GM12878 (cell line): ENCODE measurements at regions not wholly inside any gene's neighbourhood (a gene's known extent, or its start where the extent isn't known, plus 50 kb on each side); places are given as distances from the start of the nearest gene placed in this dataset.

ENCODE experiments used
- ATAC-seq: fragments of 200-7000 bp; cut with Tn5 transposase; 3 replicates; pipeline ENCODE4 v1.9.1; 2020; ENCODE audit warnings: mild to moderate bottlenecking, moderate library complexity
- BruUV-seq: library from RNA; stranded (reverse); fragments of 400-500 nt; replicated peaks from 2 replicates; lab custom pipeline; 2021; lab: Mats Ljungman, UMichigan
- CTCF ChIA-PET: fragments of 300-600 bp; sonication (Branson Sonifier 250); formaldehyde crosslinking; extraction: SDS; loops from one replicate; lab custom pipeline; 2021; ENCODE audit warnings: inconsistent platforms; lab: Yijun Ruan, JAX
- POLR2A ChIA-PET: fragments of 350-600 bp; formaldehyde crosslinking; extraction: SDS; loops from one replicate; lab custom pipeline; 2021; ENCODE audit warnings: inconsistent platforms; lab: Charles Lee
- RAD21 ChIA-PET: fragments of 300-600 bp; sonication (Branson Sonifier 250); formaldehyde crosslinking; loops from one replicate; lab custom pipeline; 2023; ENCODE audit warnings: antibody characterized with exemption; ENCODE audit not compliant: unreplicated experiment; lab: Charles Lee
- SMC1A ChIA-PET: fragments of 300-600 bp; sonication (Branson Sonifier 250); formaldehyde crosslinking; loops from one replicate; lab custom pipeline; 2023; ENCODE audit not compliant: unreplicated experiment, uncharacterized antibody; lab: Charles Lee
- DNase-seq: peaks from one replicate; pipeline ENCODE4 v3.0.0-alpha.2; 2011; ENCODE audit warnings: low read depth, low spot score
- FAIRE-seq: peaks from 3 replicates; lab custom pipeline; 2011; peaks lifted over from hg19 to GRCh38; lab: Jason Lieb, UNC
- H2AFZ ChIP-seq: 2 replicates; pipeline ENCODE4 v1.6.0; 2011; ENCODE audit warnings: low read depth, low read length, control low read depth; ENCODE audit not compliant: control insufficient read depth
- H3K27ac ChIP-seq: 2 replicates; pipeline ENCODE4 v1.5.1; 2011; ENCODE audit warnings: control low read depth; ENCODE audit not compliant: control insufficient read depth, insufficient read depth
- H3K27me3 ChIP-seq, 2 experiments: replicated peaks in 1 of 2; 2 replicates each; pipeline versions ENCODE4 v1.6.0 to v1.6.1; 2011; ENCODE audit warnings: low read length in 1 of 2; ENCODE audit not compliant: control insufficient read depth in 2 of 2, insufficient read depth in 2 of 2
- H3K36me3 ChIP-seq, 2 experiments: 2 replicates each; pipeline ENCODE4 v1.5.1; 2011; ENCODE audit warnings: low read length in 1 of 2; ENCODE audit not compliant: control insufficient read depth in 2 of 2, insufficient read depth in 2 of 2
- H3K4me1 ChIP-seq: 2 replicates; pipeline ENCODE4 v1.6.1; 2011; ENCODE audit warnings: mild to moderate bottlenecking, low read length, moderate library complexity, mixed read lengths; ENCODE audit not compliant: control insufficient read depth, insufficient read depth
- H3K4me2 ChIP-seq: 2 replicates; pipeline ENCODE4 v1.6.0; 2011; ENCODE audit warnings: control low read depth; ENCODE audit not compliant: control insufficient read depth, insufficient read depth
- H3K4me3 ChIP-seq: fragments of 200-600 bp; sonication (generic); 2 replicates; pipeline ENCODE4 v1.5.1; 2016
- H3K79me2 ChIP-seq: 2 replicates; pipeline ENCODE4 v1.6.0; 2011; ENCODE audit warnings: low read length; ENCODE audit not compliant: control insufficient read depth, insufficient read depth
- H3K9ac ChIP-seq: 2 replicates; pipeline ENCODE4 v1.8.0; 2011; ENCODE audit warnings: low read length, control low read depth, mixed read lengths; ENCODE audit not compliant: control insufficient read depth, insufficient read depth
- H3K9me3 ChIP-seq: replicated peaks from 3 replicates; pipeline ENCODE4 v1.5.1; 2011; ENCODE audit warnings: mild to moderate bottlenecking, low read length; ENCODE audit not compliant: control insufficient read depth, insufficient read depth
- H4K20me1 ChIP-seq: 2 replicates; pipeline ENCODE4 v1.6.0; 2011; ENCODE audit not compliant: control insufficient read depth, insufficient read depth
- BHLHE40 ChIP-seq, 2 experiments: fragments of 450-650 bp in 1 of 2; IDR thresholded peaks; 2 replicates each; pipeline ENCODE4 v1.6.1; 2011 to 2017; ENCODE audit warnings: low read depth in 2 of 2, borderline replicate concordance in 1 of 2, improper control_type of control experiment in 1 of 2, low read length in 1 of 2, mild to moderate bottlenecking in 1 of 2
- CHD1 ChIP-seq: IDR thresholded peaks from 2 replicates; pipeline ENCODE4 v1.6.1; 2012; ENCODE audit warnings: low read depth, low read length, improper control_type of control experiment
- RFX5 ChIP-seq: IDR thresholded peaks from 2 replicates; pipeline ENCODE4 v1.6.1; 2011; ENCODE audit warnings: low read depth, low read length, improper control_type of control experiment
- SMAD1 ChIP-seq: fragments of 450-650 bp; IDR thresholded peaks from 2 replicates; pipeline ENCODE4 v1.6.1; 2018; ENCODE audit warnings: mild to moderate bottlenecking, low read depth; ENCODE audit not compliant: partially characterized antibody
- SRF ChIP-seq, 2 experiments: IDR thresholded peaks; 2 replicates each; pipeline ENCODE4 v1.6.1; 2011; ENCODE audit warnings: low read depth in 2 of 2, low read length in 2 of 2, mild to moderate bottlenecking in 1 of 2, moderate library complexity in 1 of 2
- TCF3 ChIP-seq: IDR thresholded peaks from 2 replicates; pipeline ENCODE4 v1.6.1; 2012; ENCODE audit warnings: low read depth, mild to moderate bottlenecking, low read length, borderline replicate concordance; ENCODE audit not compliant: insufficient read depth
- WGBS: methylation state at CpG from one replicate; pipeline ENCODE4 v1.1.6; 2016; ENCODE audit warnings: low lambda C conversion rate; ENCODE audit not compliant: insufficient replicate concordance, insufficient coverage; ENCODE audit errors: missing lambda C conversion rate; 5-methylcytosine and 5-hydroxymethylcytosine counted together
- in situ Hi-C: fragments of 300-500 bp; cut with MboI; formaldehyde crosslinking; loops from 9 replicates; pipeline ENCODE4 v1.14.3; 2018; ENCODE audit warnings: mixed read lengths
- intact Hi-C: fragments of 100-400 bp; cut with micrococcal nuclease; formaldehyde crosslinking; loops from one replicate; pipeline ENCODE4 v1.14.2; 2022; ENCODE audit not compliant: unreplicated experiment
- TF ChIP-seq, protein P1 (sequence below): fragments of 450-650 bp; conservative IDR thresholded peaks from 2 replicates; pipeline ENCODE4 v1.6.1; 2017; ENCODE audit warnings: mild to moderate bottlenecking, moderate library complexity
- TF ChIP-seq, protein P2 (sequence below): fragments of 450-650 bp; IDR thresholded peaks from 2 replicates; pipeline ENCODE4 v1.6.1; 2017; ENCODE audit warnings: borderline replicate concordance
- TF ChIP-seq, protein P3 (sequence below): IDR thresholded peaks from 2 replicates; pipeline ENCODE4 v1.6.1; 2011; ENCODE audit warnings: borderline replicate concordance, low read depth, mild to moderate bottlenecking, moderate library complexity, low read length; ENCODE audit not compliant: insufficient read depth, poor library complexity, severe bottlenecking
- TF ChIP-seq, protein P4 (sequence below): fragments of 450-650 bp; formaldehyde crosslinking; IDR thresholded peaks from 2 replicates; pipeline ENCODE4 v1.5.0; 2022; ENCODE audit warnings: mild to moderate bottlenecking, missing genetic modification characterization
- TF ChIP-seq, protein P5 (sequence below): fragments of 450-650 bp; IDR thresholded peaks from 2 replicates; pipeline ENCODE4 v1.6.1; 2016; ENCODE audit warnings: mild to moderate bottlenecking

DNA sequence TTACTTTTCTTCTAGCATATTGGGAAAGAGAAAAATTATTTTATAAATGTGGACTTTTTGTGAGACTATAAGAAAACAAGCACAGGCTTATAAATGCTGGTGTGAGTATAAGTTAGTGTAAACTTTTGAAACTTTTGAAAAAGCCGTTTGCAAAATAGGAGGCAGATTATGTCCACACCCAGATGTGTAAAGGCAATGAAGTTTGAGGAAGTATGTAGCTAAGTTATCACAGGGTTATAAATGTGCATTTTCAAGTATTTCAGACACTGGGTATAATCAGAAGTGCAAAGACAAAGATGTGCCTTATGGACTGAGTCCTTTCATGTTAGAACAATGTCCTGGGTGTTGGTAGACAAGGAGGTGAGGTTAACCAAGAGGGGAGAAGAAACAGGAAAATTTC is 85.5 kb downstream of the ANXA1 start:
- no peak for DNase-seq
- H3K4me2 ChIP-seq = no peak overlapping the region
- H3K27ac ChIP-seq = no peak overlapping the region
- H3K36me3 ChIP-seq = no peaks in the 10 kb centered on the region
- intact Hi-C loops = no loop called here
- RAD21 ChIA-PET = no interaction called here
- TF ChIP-seq, protein P1, sequence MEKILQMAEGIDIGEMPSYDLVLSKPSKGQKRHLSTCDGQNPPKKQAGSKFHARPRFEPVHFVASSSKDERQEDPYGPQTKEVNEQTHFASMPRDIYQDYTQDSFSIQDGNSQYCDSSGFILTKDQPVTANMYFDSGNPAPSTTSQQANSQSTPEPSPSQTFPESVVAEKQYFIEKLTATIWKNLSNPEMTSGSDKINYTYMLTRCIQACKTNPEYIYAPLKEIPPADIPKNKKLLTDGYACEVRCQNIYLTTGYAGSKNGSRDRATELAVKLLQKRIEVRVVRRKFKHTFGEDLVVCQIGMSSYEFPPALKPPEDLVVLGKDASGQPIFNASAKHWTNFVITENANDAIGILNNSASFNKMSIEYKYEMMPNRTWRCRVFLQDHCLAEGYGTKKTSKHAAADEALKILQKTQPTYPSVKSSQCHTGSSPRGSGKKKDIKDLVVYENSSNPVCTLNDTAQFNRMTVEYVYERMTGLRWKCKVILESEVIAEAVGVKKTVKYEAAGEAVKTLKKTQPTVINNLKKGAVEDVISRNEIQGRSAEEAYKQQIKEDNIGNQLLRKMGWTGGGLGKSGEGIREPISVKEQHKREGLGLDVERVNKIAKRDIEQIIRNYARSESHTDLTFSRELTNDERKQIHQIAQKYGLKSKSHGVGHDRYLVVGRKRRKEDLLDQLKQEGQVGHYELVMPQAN = no peak
- TF ChIP-seq, protein P2, sequence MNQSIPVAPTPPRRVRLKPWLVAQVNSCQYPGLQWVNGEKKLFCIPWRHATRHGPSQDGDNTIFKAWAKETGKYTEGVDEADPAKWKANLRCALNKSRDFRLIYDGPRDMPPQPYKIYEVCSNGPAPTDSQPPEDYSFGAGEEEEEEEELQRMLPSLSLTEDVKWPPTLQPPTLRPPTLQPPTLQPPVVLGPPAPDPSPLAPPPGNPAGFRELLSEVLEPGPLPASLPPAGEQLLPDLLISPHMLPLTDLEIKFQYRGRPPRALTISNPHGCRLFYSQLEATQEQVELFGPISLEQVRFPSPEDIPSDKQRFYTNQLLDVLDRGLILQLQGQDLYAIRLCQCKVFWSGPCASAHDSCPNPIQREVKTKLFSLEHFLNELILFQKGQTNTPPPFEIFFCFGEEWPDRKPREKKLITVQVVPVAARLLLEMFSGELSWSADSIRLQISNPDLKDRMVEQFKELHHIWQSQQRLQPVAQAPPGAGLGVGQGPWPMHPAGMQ = no peak
- TF ChIP-seq, protein P3, sequence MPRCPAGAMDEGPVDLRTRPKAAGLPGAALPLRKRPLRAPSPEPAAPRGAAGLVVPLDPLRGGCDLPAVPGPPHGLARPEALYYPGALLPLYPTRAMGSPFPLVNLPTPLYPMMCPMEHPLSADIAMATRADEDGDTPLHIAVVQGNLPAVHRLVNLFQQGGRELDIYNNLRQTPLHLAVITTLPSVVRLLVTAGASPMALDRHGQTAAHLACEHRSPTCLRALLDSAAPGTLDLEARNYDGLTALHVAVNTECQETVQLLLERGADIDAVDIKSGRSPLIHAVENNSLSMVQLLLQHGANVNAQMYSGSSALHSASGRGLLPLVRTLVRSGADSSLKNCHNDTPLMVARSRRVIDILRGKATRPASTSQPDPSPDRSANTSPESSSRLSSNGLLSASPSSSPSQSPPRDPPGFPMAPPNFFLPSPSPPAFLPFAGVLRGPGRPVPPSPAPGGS = no peak
- TF ChIP-seq SRF (IDR thresholded peaks at IDR 0.05; ENCODE audit: low read depth in 2 of 2, low read length in 2 of 2) (no peak), TCF3 (no peak), CHD1 (no peak), BHLHE40 (IDR thresholded peaks at IDR 0.05; ENCODE audit: borderline replicate concordance in 1 of 2, low read depth in 2 of 2, low read length in 1 of 2) (no peak), RFX5 (no peak), SMAD1 (no peak)
- TF ChIP-seq, protein P4, sequence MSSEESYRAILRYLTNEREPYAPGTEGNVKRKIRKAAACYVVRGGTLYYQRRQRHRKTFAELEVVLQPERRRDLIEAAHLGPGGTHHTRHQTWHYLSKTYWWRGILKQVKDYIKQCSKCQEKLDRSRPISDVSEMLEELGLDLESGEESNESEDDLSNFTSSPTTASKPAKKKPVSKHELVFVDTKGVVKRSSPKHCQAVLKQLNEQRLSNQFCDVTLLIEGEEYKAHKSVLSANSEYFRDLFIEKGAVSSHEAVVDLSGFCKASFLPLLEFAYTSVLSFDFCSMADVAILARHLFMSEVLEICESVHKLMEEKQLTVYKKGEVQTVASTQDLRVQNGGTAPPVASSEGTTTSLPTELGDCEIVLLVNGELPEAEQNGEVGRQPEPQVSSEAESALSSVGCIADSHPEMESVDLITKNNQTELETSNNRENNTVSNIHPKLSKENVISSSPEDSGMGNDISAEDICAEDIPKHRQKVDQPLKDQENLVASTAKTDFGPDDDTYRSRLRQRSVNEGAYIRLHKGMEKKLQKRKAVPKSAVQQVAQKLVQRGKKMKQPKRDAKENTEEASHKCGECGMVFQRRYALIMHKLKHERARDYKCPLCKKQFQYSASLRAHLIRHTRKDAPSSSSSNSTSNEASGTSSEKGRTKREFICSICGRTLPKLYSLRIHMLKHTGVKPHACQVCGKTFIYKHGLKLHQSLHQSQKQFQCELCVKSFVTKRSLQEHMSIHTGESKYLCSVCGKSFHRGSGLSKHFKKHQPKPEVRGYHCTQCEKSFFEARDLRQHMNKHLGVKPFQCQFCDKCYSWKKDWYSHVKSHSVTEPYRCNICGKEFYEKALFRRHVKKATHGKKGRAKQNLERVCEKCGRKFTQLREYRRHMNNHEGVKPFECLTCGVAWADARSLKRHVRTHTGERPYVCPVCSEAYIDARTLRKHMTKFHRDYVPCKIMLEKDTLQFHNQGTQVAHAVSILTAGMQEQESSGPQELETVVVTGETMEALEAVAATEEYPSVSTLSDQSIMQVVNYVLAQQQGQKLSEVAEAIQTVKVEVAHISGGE (CRISPR knock-in tag) = no peak
- TF ChIP-seq, protein P5, sequence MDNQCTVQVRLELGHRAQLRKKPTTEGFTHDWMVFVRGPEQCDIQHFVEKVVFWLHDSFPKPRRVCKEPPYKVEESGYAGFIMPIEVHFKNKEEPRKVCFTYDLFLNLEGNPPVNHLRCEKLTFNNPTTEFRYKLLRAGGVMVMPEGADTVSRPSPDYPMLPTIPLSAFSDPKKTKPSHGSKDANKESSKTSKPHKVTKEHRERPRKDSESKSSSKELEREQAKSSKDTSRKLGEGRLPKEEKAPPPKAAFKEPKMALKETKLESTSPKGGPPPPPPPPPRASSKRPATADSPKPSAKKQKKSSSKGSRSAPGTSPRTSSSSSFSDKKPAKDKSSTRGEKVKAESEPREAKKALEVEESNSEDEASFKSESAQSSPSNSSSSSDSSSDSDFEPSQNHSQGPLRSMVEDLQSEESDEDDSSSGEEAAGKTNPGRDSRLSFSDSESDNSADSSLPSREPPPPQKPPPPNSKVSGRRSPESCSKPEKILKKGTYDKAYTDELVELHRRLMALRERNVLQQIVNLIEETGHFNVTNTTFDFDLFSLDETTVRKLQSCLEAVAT = no peak
- H3K27me3 ChIP-seq = no peaks in the 10 kb centered on the region
- H3K79me2 ChIP-seq = no peaks in the 10 kb centered on the region
- POLR2A ChIA-PET = no interaction called here
- H3K9me3 ChIP-seq = no peaks in the 10 kb centered on the region
- no peak for FAIRE-seq
- ATAC-seq = no peak
- no TSS peak for BruUV-seq
- WGBS = 29% methylated on average over 1 of the region's 1 CpG
- no peak overlapping the region for H3K4me3 ChIP-seq
- H4K20me1 ChIP-seq = no peaks in the 10 kb centered on the region
- no peaks in the 10 kb centered on the region for H3K4me1 ChIP-seq
- in situ Hi-C loops = no loop called here
- H2AFZ ChIP-seq = no peak overlapping the region
- CTCF ChIA-PET = interaction anchor here (1.5 kb wide), 1 partner anchor 23 kb away, joined by 3 read pairs; no protein-coding TSS in a partner anchor
- H3K9ac ChIP-seq = no peak overlapping the region
- SMC1A ChIA-PET = interaction anchor here (0.8 kb wide), 1 partner anchor 58 kb away, joined by 3 read pairs; no protein-coding TSS in a partner anchor
